ENCODE measurements at regions not wholly inside any gene's neighbourhood (a gene's known extent, or its start where the extent isn't known, plus 50 kb on each side); places are given as distances from the start of the nearest gene placed in this dataset.

- Histone ChIP-seq H3K9me2 (replicated peaks; ENCODE audit: insufficient read depth) (no peaks in the 10 kb centered on the region), H3K4me2 (peak overlapping the region; percentile 33), H3K4me3 (no peak overlapping the region), H3K79me2 (no peaks in the 10 kb centered on the region), H3K4me1 (ENCODE audit: insufficient read depth) (peaks cover 20% of the 10 kb centered on the region), H3K9me3 (ENCODE audit: low read depth) (no peaks in the 10 kb centered on the region), H3K36me3 (replicated peaks; ENCODE audit: insufficient read depth, low read depth) (no peaks in the 10 kb centered on the region), H4K20me1 (ENCODE audit: insufficient read depth, poor library complexity, severe bottlenecking) (no peaks in the 10 kb centered on the region), H3K27ac (peak overlapping the region; percentile 78), H2AFZ (no peak overlapping the region), H3K27me3 (no peaks in the 10 kb centered on the region)
- peak; percentile 72 for DNase-seq (ENCODE audit: low spot score)
- TF ChIP-seq CTCF (IDR thresholded peaks at IDR 0.05; ENCODE audit: poor library complexity) (no peak), EZH2 (IDR thresholded peaks at IDR 0.05; ENCODE audit: borderline replicate concordance) (no peak), EZH2phosphoT487 (IDR thresholded peaks at IDR 0.05; ENCODE audit: low read depth, severe bottlenecking, unreplicated experiment) (no peak)
- 42% methylated on average over 9 of the region's 9 CpGs for WGBS (ENCODE audit: low lambda C conversion rate, missing lambda C conversion rate)
These were observed 134.5 kb upstream of the NAV2 start for GRCh38 chr11:19577976-19578619.

GRCh38 chr11:19577391-19577975 is 135.2 kb upstream of the NAV2 start:
- WGBS (ENCODE audit: low lambda C conversion rate, missing lambda C conversion rate), result 56% methylated on average over 8 of the region's 8 CpGs
- Histone ChIP-seq H3K9me2 (replicated peaks; ENCODE audit: insufficient read depth) (no peaks in the 10 kb centered on the region), H3K27ac (peak overlapping the region; percentile 78), H3K9me3 (ENCODE audit: low read depth) (no peaks in the 10 kb centered on the region), H4K20me1 (ENCODE audit: insufficient read depth, poor library complexity, severe bottlenecking) (no peaks in the 10 kb centered on the region), H3K27me3 (no peaks in the 10 kb centered on the region), H2AFZ (no peak overlapping the region), H3K4me2 (peak overlapping the region; percentile 33), H3K4me1 (ENCODE audit: insufficient read depth) (peaks cover 20% of the 10 kb centered on the region), H3K4me3 (no peak overlapping the region), H3K79me2 (no peaks in the 10 kb centered on the region), H3K36me3 (replicated peaks; ENCODE audit: insufficient read depth, low read depth) (no peaks in the 10 kb centered on the region)
- TF ChIP-seq EZH2 (IDR thresholded peaks at IDR 0.05; ENCODE audit: borderline replicate concordance), result no peak
- no peak for DNase-seq (ENCODE audit: low spot score)

GRCh38 chr11:19576903-19577302 is 135.7 kb upstream of the NAV2 start:
- H2AFZ ChIP-seq, result no peak overlapping the region
- WGBS (ENCODE audit: low lambda C conversion rate, missing lambda C conversion rate), result 69% methylated on average over 6 of the region's 6 CpGs
- H3K9me2 ChIP-seq (replicated peaks; ENCODE audit: insufficient read depth), result no peaks in the 10 kb centered on the region
- no peaks in the 10 kb centered on the region for H4K20me1 ChIP-seq (ENCODE audit: insufficient read depth, poor library complexity, severe bottlenecking)
- no peaks in the 10 kb centered on the region for H3K27me3 ChIP-seq
- no peak overlapping the region for H3K4me3 ChIP-seq
- no peak for DNase-seq (ENCODE audit: low spot score)
- H3K27ac ChIP-seq, result peak overlapping the region; percentile 78
- H3K79me2 ChIP-seq, result no peaks in the 10 kb centered on the region
- H3K4me2 ChIP-seq, result peak overlapping the region; percentile 33
- TF ChIP-seq CTCF (IDR thresholded peaks at IDR 0.05; ENCODE audit: poor library complexity), result no peak
- no peak for TF ChIP-seq EZH2phosphoT487 (IDR thresholded peaks at IDR 0.05; ENCODE audit: low read depth, severe bottlenecking, unreplicated experiment)
- no peak for TF ChIP-seq EZH2 (IDR thresholded peaks at IDR 0.05; ENCODE audit: borderline replicate concordance)
- H3K9me3 ChIP-seq (ENCODE audit: low read depth), result no peaks in the 10 kb centered on the region
- peaks cover 20% of the 10 kb centered on the region for H3K4me1 ChIP-seq (ENCODE audit: insufficient read depth)
- H3K36me3 ChIP-seq (replicated peaks; ENCODE audit: insufficient read depth, low read depth), result no peaks in the 10 kb centered on the region

GRCh38 chr11:19576054-19576453 is 136.6 kb upstream of the NAV2 start:
- Histone ChIP-seq H3K9me2 (replicated peaks; ENCODE audit: insufficient read depth) (no peaks in the 10 kb centered on the region), H3K36me3 (replicated peaks; ENCODE audit: insufficient read depth, low read depth) (no peaks in the 10 kb centered on the region), H2AFZ (no peak overlapping the region), H3K27ac (no peak overlapping the region), H4K20me1 (ENCODE audit: insufficient read depth, poor library complexity, severe bottlenecking) (no peaks in the 10 kb centered on the region), H3K4me1 (ENCODE audit: insufficient read depth) (peaks cover 20% of the 10 kb centered on the region), H3K4me3 (no peak overlapping the region), H3K4me2 (no peak overlapping the region), H3K9me3 (ENCODE audit: low read depth) (no peaks in the 10 kb centered on the region), H3K27me3 (no peaks in the 10 kb centered on the region), H3K79me2 (no peaks in the 10 kb centered on the region)
- TF ChIP-seq CTCF (IDR thresholded peaks at IDR 0.05; ENCODE audit: poor library complexity) (no peak), EZH2 (IDR thresholded peaks at IDR 0.05; ENCODE audit: borderline replicate concordance) (no peak), EZH2phosphoT487 (IDR thresholded peaks at IDR 0.05; ENCODE audit: low read depth, severe bottlenecking, unreplicated experiment) (no peak)
- 91% methylated on average over 3 of the region's 3 CpGs for WGBS (ENCODE audit: low lambda C conversion rate, missing lambda C conversion rate)
- DNase-seq (ENCODE audit: low spot score), result no peak
